ENCODE measurements at regions not wholly inside any gene's neighbourhood (a gene's known extent, or its start where the extent isn't known, plus 50 kb on each side); places are given as distances from the start of the nearest gene placed in this dataset.

GRCh38 chr4:24745172-24745895 lies 50.0 kb upstream of the SOD3 start:
- no peak for DNase-seq
- Histone ChIP-seq H3K36me3 (replicated peaks in 1 of 2; ENCODE audit: control insufficient read depth in 1 of 2, insufficient read depth in 2 of 2, low read length in 2 of 2) (no peaks in the 10 kb centered on the region), H3K27ac (ENCODE audit: low read depth in 1 of 2, low read length in 2 of 2) (no peak overlapping the region), H2AFZ (ENCODE audit: insufficient read depth, low read depth, low read length, poor library complexity, severe bottlenecking) (no peak overlapping the region), H3K4me3 (replicated peaks in 1 of 3; ENCODE audit: low read depth in 2 of 3, low read length in 3 of 3) (no peak overlapping the region), H3K4me1 (ENCODE audit: control insufficient read depth in 1 of 2, insufficient read depth in 2 of 2, low read length in 2 of 2) (no peaks in the 10 kb centered on the region), H3K79me2 (ENCODE audit: insufficient read depth, low read length) (no peaks in the 10 kb centered on the region), H3K9me3 (replicated peaks in 1 of 2; ENCODE audit: control insufficient read depth in 1 of 2, insufficient read depth in 1 of 2, low read length in 2 of 2) (no peaks in the 10 kb centered on the region), H3K9ac (ENCODE audit: insufficient read depth, low read length, poor library complexity, severe bottlenecking) (no peak overlapping the region), H3K27me3 (ENCODE audit: control insufficient read depth in 2 of 2, insufficient read depth in 2 of 2, low read length in 2 of 2) (no peaks in the 10 kb centered on the region), H4K20me1 (ENCODE audit: insufficient read depth, low read length) (no peaks in the 10 kb centered on the region), H3K4me2 (replicated peaks; ENCODE audit: extremely low read depth, low read length, poor library complexity, severe bottlenecking) (no peak overlapping the region)
- TF ChIP-seq, protein P1, sequence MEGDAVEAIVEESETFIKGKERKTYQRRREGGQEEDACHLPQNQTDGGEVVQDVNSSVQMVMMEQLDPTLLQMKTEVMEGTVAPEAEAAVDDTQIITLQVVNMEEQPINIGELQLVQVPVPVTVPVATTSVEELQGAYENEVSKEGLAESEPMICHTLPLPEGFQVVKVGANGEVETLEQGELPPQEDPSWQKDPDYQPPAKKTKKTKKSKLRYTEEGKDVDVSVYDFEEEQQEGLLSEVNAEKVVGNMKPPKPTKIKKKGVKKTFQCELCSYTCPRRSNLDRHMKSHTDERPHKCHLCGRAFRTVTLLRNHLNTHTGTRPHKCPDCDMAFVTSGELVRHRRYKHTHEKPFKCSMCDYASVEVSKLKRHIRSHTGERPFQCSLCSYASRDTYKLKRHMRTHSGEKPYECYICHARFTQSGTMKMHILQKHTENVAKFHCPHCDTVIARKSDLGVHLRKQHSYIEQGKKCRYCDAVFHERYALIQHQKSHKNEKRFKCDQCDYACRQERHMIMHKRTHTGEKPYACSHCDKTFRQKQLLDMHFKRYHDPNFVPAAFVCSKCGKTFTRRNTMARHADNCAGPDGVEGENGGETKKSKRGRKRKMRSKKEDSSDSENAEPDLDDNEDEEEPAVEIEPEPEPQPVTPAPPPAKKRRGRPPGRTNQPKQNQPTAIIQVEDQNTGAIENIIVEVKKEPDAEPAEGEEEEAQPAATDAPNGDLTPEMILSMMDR (IDR thresholded peaks at IDR 0.05) = no peak
- 87% methylated on average over 2 of the region's 5 CpGs for WGBS (ENCODE audit: insufficient coverage)
- Mint-ChIP-seq H3K27me3 (ENCODE audit: low read depth in 3 of 3) (peaks cover 0 to 5% (median 0%) of the 10 kb centered on the region in 3 donors), H3K27ac (no peak overlapping the region), H3K36me3 (no peaks in the 10 kb centered on the region), H3K4me1 (no peaks in the 10 kb centered on the region), H3K4me3 (no peak overlapping the region), H3K9me3 (peaks cover 0 to 7% (median 3%) of the 10 kb centered on the region in 7 donors)
- intact Hi-C loops (cut with micrococcal nuclease) = no loop called here
